H9 (cell line): ENCODE measurements at regions not wholly inside any gene's neighbourhood (a gene's known extent, or its start where the extent isn't known, plus 50 kb on each side); places are given as distances from the start of the nearest gene placed in this dataset.

Experiments
- DNase-seq: peaks from one replicate; pipeline ENCODE4 v3.0.0-alpha.2; 2017
- H2AFZ ChIP-seq: one replicate; pipeline ENCODE4 v1.6.1; 2013; ENCODE audit warnings: mild to moderate bottlenecking, low read length, control low read depth, moderate library complexity
- H2AK5ac ChIP-seq: 2 replicates; pipeline ENCODE4 v1.6.1; 2013; ENCODE audit warnings: low read length, control low read depth, mixed read lengths; ENCODE audit not compliant: insufficient read length
- H2BK120ac ChIP-seq: one replicate; pipeline ENCODE4 v1.6.1; 2013; ENCODE audit warnings: low read depth, mild to moderate bottlenecking, low read length, control low read depth, inconsistent platforms; ENCODE audit not compliant: poor library complexity, severe bottlenecking
- H2BK12ac ChIP-seq: 2 replicates; pipeline ENCODE4 v1.6.1; 2013; ENCODE audit warnings: low read length, control low read depth, mixed read lengths, low read depth; ENCODE audit not compliant: insufficient read length
- H2BK15ac ChIP-seq: 2 replicates; pipeline ENCODE4 v1.6.1; 2013; ENCODE audit warnings: low read depth, low read length, control low read depth
- H2BK20ac ChIP-seq: one replicate; pipeline ENCODE4 v1.6.1; 2013; ENCODE audit warnings: low read depth, mild to moderate bottlenecking, low read length, control low read depth, inconsistent platforms; ENCODE audit not compliant: poor library complexity, severe bottlenecking
- H2BK5ac ChIP-seq: 2 replicates; pipeline ENCODE4 v1.6.1; 2013; ENCODE audit warnings: low read length, control low read depth, mixed read lengths; ENCODE audit not compliant: insufficient read length
- H3K14ac ChIP-seq: 2 replicates; pipeline ENCODE4 v1.6.1; 2013; ENCODE audit warnings: low read length, control low read depth; ENCODE audit not compliant: insufficient read depth
- H3K18ac ChIP-seq: 2 replicates; pipeline ENCODE4 v1.6.1; 2013; ENCODE audit warnings: low read depth, mild to moderate bottlenecking, mixed read lengths, low read length, control low read depth; ENCODE audit not compliant: insufficient read length
- H3K23ac ChIP-seq: 2 replicates; pipeline ENCODE4 v1.6.1; 2013; ENCODE audit warnings: low read length, control low read depth, mixed read lengths, low read depth; ENCODE audit not compliant: insufficient read length
- H3K23me2 ChIP-seq: 2 replicates; pipeline ENCODE4 v1.6.1; 2013; ENCODE audit warnings: low read depth, mild to moderate bottlenecking, mixed read lengths, low read length, control low read depth; ENCODE audit not compliant: insufficient read length, poor library complexity, severe bottlenecking
- H3K27ac ChIP-seq: 2 replicates; pipeline ENCODE4 v1.5.1; 2013; ENCODE audit warnings: low read length, control low read depth, mixed read lengths, low read depth; ENCODE audit not compliant: insufficient read length
- H3K27me3 ChIP-seq: 2 replicates; pipeline ENCODE4 v1.6.1; 2013; ENCODE audit warnings: low read length, control low read depth, inconsistent platforms; ENCODE audit not compliant: insufficient read depth
- H3K4ac ChIP-seq: 2 replicates; pipeline ENCODE4 v1.6.1; 2013; ENCODE audit warnings: low read depth, mild to moderate bottlenecking, control low read depth, inconsistent platforms, low read length, moderate library complexity
- H3K4me1 ChIP-seq: 2 replicates; pipeline ENCODE4 v1.6.1; 2013; ENCODE audit warnings: low read length, control low read depth, inconsistent platforms; ENCODE audit not compliant: insufficient read depth
- H3K4me2 ChIP-seq: 2 replicates; pipeline ENCODE4 v1.6.1; 2013; ENCODE audit warnings: low read length, control low read depth, mixed read lengths; ENCODE audit not compliant: insufficient read length, insufficient read depth
- H3K56ac ChIP-seq: 2 replicates; pipeline ENCODE4 v1.6.1; 2013; ENCODE audit warnings: low read depth, mild to moderate bottlenecking, mixed read lengths, low read length, control low read depth; ENCODE audit not compliant: insufficient read length
- H3K79me1 ChIP-seq: 2 replicates; pipeline ENCODE4 v1.6.1; 2013; ENCODE audit warnings: low read depth, mild to moderate bottlenecking, moderate library complexity, low read length, control low read depth, inconsistent platforms; ENCODE audit not compliant: insufficient read depth, poor library complexity, severe bottlenecking
- H3K79me2 ChIP-seq: 2 replicates; pipeline ENCODE4 v1.6.1; 2013; ENCODE audit warnings: low read length, control low read depth, inconsistent platforms; ENCODE audit not compliant: insufficient read depth
- H3K9ac ChIP-seq: 2 replicates; pipeline ENCODE4 v1.6.1; 2013; ENCODE audit warnings: low read length, control low read depth, mixed read lengths; ENCODE audit not compliant: insufficient read length; ENCODE audit errors: extremely low read depth
- H3K9me3 ChIP-seq: one replicate; pipeline ENCODE4 v1.6.1; 2013; ENCODE audit warnings: low read depth, low read length, inconsistent platforms; ENCODE audit not compliant: control insufficient read depth
- H3T11ph ChIP-seq: one replicate; pipeline ENCODE4 v1.6.1; 2013; ENCODE audit warnings: mild to moderate bottlenecking, low read length, control low read depth, inconsistent platforms
- H4K20me1 ChIP-seq: one replicate; pipeline ENCODE4 v1.6.1; 2013; ENCODE audit not compliant: control insufficient read depth, insufficient read length, insufficient read depth
- H4K5ac ChIP-seq: 2 replicates; pipeline ENCODE4 v1.6.1; 2013; ENCODE audit warnings: low read depth, mild to moderate bottlenecking, mixed read lengths, low read length, control low read depth; ENCODE audit not compliant: insufficient read length
- H4K8ac ChIP-seq: replicated peaks from 2 replicates; pipeline ENCODE4 v1.6.1; 2013; ENCODE audit warnings: low read length, control low read depth, mixed read lengths, low read depth; ENCODE audit not compliant: insufficient read length
- H4K91ac ChIP-seq: 2 replicates; pipeline ENCODE4 v1.6.1; 2013; ENCODE audit warnings: low read depth, mild to moderate bottlenecking, moderate library complexity, mixed read lengths, low read length, control low read depth; ENCODE audit not compliant: insufficient read length
- H3K27ac Mint-ChIP-seq, 3 experiments: 2 replicates in 2 of 3; 3 replicates in 1 of 3; pipeline ENCODE4 v1.8.0; 2020 to 2021; ENCODE audit warnings: mixed read lengths in 3 of 3, mild to moderate bottlenecking in 1 of 3, moderate library complexity in 1 of 3
- H3K27me3 Mint-ChIP-seq: 2 replicates; pipeline ENCODE4 v1.8.0; 2021; ENCODE audit warnings: low read depth, mild to moderate bottlenecking, moderate library complexity, mixed read lengths
- H3K36me3 Mint-ChIP-seq, 3 experiments: 2 replicates in 2 of 3; 3 replicates in 1 of 3; pipeline ENCODE4 v1.8.0; 2020 to 2021; ENCODE audit warnings: low read depth in 3 of 3, mixed read lengths in 3 of 3; ENCODE audit not compliant: insufficient read depth in 1 of 3
- H3K4me1 Mint-ChIP-seq, 2 experiments: 2 replicates each; pipeline ENCODE4 v1.8.0; 2020; ENCODE audit warnings: mixed read lengths in 2 of 2
- H3K4me3 Mint-ChIP-seq, 2 experiments: 2 replicates in 1 of 2; 3 replicates in 1 of 2; pipeline ENCODE4 v1.8.0; 2020 to 2021; ENCODE audit warnings: mild to moderate bottlenecking in 2 of 2, mixed read lengths in 2 of 2, moderate library complexity in 1 of 2
- H3K9me3 Mint-ChIP-seq, 2 experiments: 2 replicates in 1 of 2; 3 replicates in 1 of 2; pipeline ENCODE4 v1.8.0; 2020; ENCODE audit warnings: mild to moderate bottlenecking in 2 of 2, mixed read lengths in 2 of 2, moderate library complexity in 1 of 2
- CTCF ChIP-seq: fragments of 200-600 bp; sonication (generic); conservative IDR thresholded peaks from 3 replicates; pipeline ENCODE4 v1.8.0; 2021; ENCODE audit warnings: antibody characterized with exemption, mild to moderate bottlenecking
- whole genome bisulfite sequencing: extraction: QIAGEN DNeasy Blood & Tissue Kit; methylation state at CpG from one replicate; pipeline ENCODE4 v1.1.7; 2013; ENCODE audit warnings: missing lambda C conversion rate, low lambda C conversion rate, mixed read lengths; ENCODE audit not compliant: insufficient read length; ENCODE audit errors: extremely low coverage; 5-methylcytosine and 5-hydroxymethylcytosine counted together

GRCh38 chr12:111141205-111141604 lies 220.8 kb upstream of the MYL2 start:
- Histone ChIP-seq H3T11ph (no peak overlapping the region), H3K27me3 (no peaks in the 10 kb centered on the region), H4K5ac (no peak overlapping the region), H4K20me1 (no peaks in the 10 kb centered on the region), H3K23me2 (no peaks in the 10 kb centered on the region), H3K4ac (no peak overlapping the region), H2AFZ (no peak overlapping the region), H3K9ac (no peak overlapping the region), H4K91ac (no peak overlapping the region), H3K56ac (no peak overlapping the region), H3K4me2 (no peak overlapping the region), H2AK5ac (no peak overlapping the region), H3K79me2 (no peaks in the 10 kb centered on the region), H3K27ac (no peak overlapping the region), H2BK15ac (no peak overlapping the region), H3K18ac (no peak overlapping the region), H3K4me1 (no peaks in the 10 kb centered on the region), H3K9me3 (no peaks in the 10 kb centered on the region), H2BK120ac (no peak overlapping the region), H4K8ac (no peak overlapping the region), H2BK20ac (no peak overlapping the region), H3K23ac (no peak overlapping the region), H2BK5ac (no peak overlapping the region), H3K79me1 (no peaks in the 10 kb centered on the region), H2BK12ac (no peak overlapping the region), H3K14ac (no peak overlapping the region)
- WGBS = no CpG with 5 or more reads among the region's 1 CpG
- no peaks in the 10 kb centered on the region; the same call in 1 of the 2 replicates for H3K27me3 Mint-ChIP-seq
- H3K27ac Mint-ChIP-seq = no peak overlapping the region
- H3K4me3 Mint-ChIP-seq = no peak overlapping the region
- no peak for TF ChIP-seq CTCF
- peaks cover 12 to 46% of the 10 kb centered on the region in 2 experiments for H3K4me1 Mint-ChIP-seq
- no peaks in the 10 kb centered on the region for H3K9me3 Mint-ChIP-seq
- DNase-seq = no peak
- H3K36me3 Mint-ChIP-seq = no peaks in the 10 kb centered on the region
